T-cell (primary cell): ENCODE measurements at regions not wholly inside any gene's neighbourhood (a gene's known extent, or its start where the extent isn't known, plus 50 kb on each side); places are given as distances from the start of the nearest gene placed in this dataset.

Experiments
- ATAC-seq, 4 experiments: fragments of 200-7000 bp in 3 of 4; fragments of 150-1000 bp in 1 of 4; cut with Tn5 transposase; replicated peaks in 1 of 4; 1 replicate in 3 of 4; 2 replicates in 1 of 4; pipeline ENCODE4 v1.10.0; 2021; ENCODE audit warnings: moderate library complexity in 3 of 4, mild to moderate bottlenecking in 2 of 4, moderate number of reproducible peaks in 1 of 4
- CTCF ChIA-PET, 2 donors: fragments of 300-600 bp; sonication (Branson Sonifier 250); formaldehyde crosslinking; loops; one replicate each; lab custom pipeline; 2022; ENCODE audit warnings: antibody characterized with exemption in 2 of 2; lab: Charles Lee
- POLR2A ChIA-PET, 2 donors: fragments of 300-600 bp; sonication (Branson Sonifier 250); formaldehyde crosslinking; loops; one replicate each; lab custom pipeline; 2022; ENCODE audit warnings: antibody characterized with exemption in 2 of 2; lab: Charles Lee
- DNase-seq, 35 experiments: peaks; one replicate each; pipeline versions ENCODE4 v3.0.0 to v3.0.0-alpha.2; 2013 to 2023
- H3K27ac ChIP-seq: one replicate; pipeline ENCODE4 v1.5.1; 2013; ENCODE audit warnings: low read length
- H3K27me3 ChIP-seq, 2 experiments: replicated peaks in 1 of 2; 1 replicate in 1 of 2; 2 replicates in 1 of 2; pipeline versions ENCODE4 v1.6.1 to v1.7.0; 2013; ENCODE audit warnings: low read length in 1 of 2, mixed read lengths in 1 of 2; ENCODE audit not compliant: control insufficient read depth in 2 of 2, insufficient read depth in 2 of 2; ENCODE audit errors: extremely low read depth in 1 of 2
- H3K36me3 ChIP-seq, 2 donors: 1 replicate in 1 of 2; 2 replicates in 1 of 2; pipeline versions ENCODE4 v1.6.1 to v1.7.0; 2013; ENCODE audit warnings: low read length in 1 of 2; ENCODE audit not compliant: control insufficient read depth in 2 of 2, insufficient read depth in 1 of 2; ENCODE audit errors: extremely low read depth in 1 of 2
- H3K4me1 ChIP-seq, 2 experiments: 1 replicate in 1 of 2; 2 replicates in 1 of 2; pipeline versions ENCODE4 v1.6.1 to v1.7.0; 2013; ENCODE audit warnings: low read length in 2 of 2, mixed read lengths in 1 of 2; ENCODE audit not compliant: insufficient read depth in 2 of 2, control insufficient read depth in 1 of 2; ENCODE audit errors: extremely low read depth in 1 of 2
- H3K4me3 ChIP-seq, 2 donors: 1 replicate in 1 of 2; 2 replicates in 1 of 2; pipeline versions ENCODE4 v1.5.1 to v1.7.0; 2013; ENCODE audit warnings: mild to moderate bottlenecking in 2 of 2, low read length in 1 of 2, moderate library complexity in 1 of 2; ENCODE audit not compliant: control insufficient read depth in 1 of 2; ENCODE audit errors: extremely low read depth in 1 of 2
- H3K9me3 ChIP-seq: 2 replicates; pipeline ENCODE4 v1.7.0; 2013
- H3K27ac Mint-ChIP-seq, 2 donors: one replicate each; pipeline ENCODE4 v1.8.0; 2020 to 2021; ENCODE audit warnings: mild to moderate bottlenecking in 2 of 2, mixed read lengths in 2 of 2
- H3K27me3 Mint-ChIP-seq, 2 donors: one replicate each; pipeline ENCODE4 v1.8.0; 2021 to 2022; ENCODE audit warnings: mixed read lengths in 2 of 2
- H3K36me3 Mint-ChIP-seq: one replicate; pipeline ENCODE4 v1.8.0; 2021; ENCODE audit warnings: mixed read lengths
- H3K4me1 Mint-ChIP-seq, 3 donors: one replicate each; pipeline ENCODE4 v1.8.0; 2020 to 2022; ENCODE audit warnings: mixed read lengths in 3 of 3, mild to moderate bottlenecking in 1 of 3
- H3K4me3 Mint-ChIP-seq, 3 donors: one replicate each; pipeline ENCODE4 v1.8.0; 2020 to 2022; ENCODE audit warnings: mild to moderate bottlenecking in 3 of 3, mixed read lengths in 3 of 3, moderate library complexity in 3 of 3
- H3K9me3 Mint-ChIP-seq, 3 donors: one replicate each; pipeline ENCODE4 v1.8.0; 2020 to 2022; ENCODE audit warnings: mixed read lengths in 3 of 3
- WGBS: methylation state at CpG from one replicate; pipeline ENCODE4 v1.1.5; 2013; ENCODE audit warnings: missing lambda C conversion rate; ENCODE audit not compliant: insufficient coverage; 5-methylcytosine and 5-hydroxymethylcytosine counted together

GRCh38 chr2:198597648-198598047 is 793.3 kb downstream of the PLCL1 start:
- 53% methylated on average over 2 of the region's 5 CpGs for WGBS
- CTCF ChIA-PET = no interaction called here
- Mint-ChIP-seq H3K4me1 (no peaks in the 10 kb centered on the region), H3K27ac (no peak overlapping the region), H3K27me3 (no peaks in the 10 kb centered on the region), H3K36me3 (no peaks in the 10 kb centered on the region), H3K4me3 (no peak overlapping the region), H3K9me3 (peaks cover 0 to 4% (median 0%) of the 10 kb centered on the region in 3 donors)
- no peak overlapping the region for H3K27ac ChIP-seq
- ATAC-seq (no peak), DNase-seq (no peak)
- POLR2A ChIA-PET = no interaction called here
- H3K9me3 ChIP-seq = no peaks in the 10 kb centered on the region
- no peaks in the 10 kb centered on the region for H3K4me1 ChIP-seq
- H3K27me3 ChIP-seq = no peaks in the 10 kb centered on the region
- H3K4me3 ChIP-seq = no peak overlapping the region
- no peaks in the 10 kb centered on the region for H3K36me3 ChIP-seq

GRCh38 chr2:198596985-198597384 is 792.6 kb downstream of the PLCL1 start:
- Mint-ChIP-seq H3K27me3 (no peaks in the 10 kb centered on the region), H3K36me3 (no peaks in the 10 kb centered on the region), H3K27ac (no peak overlapping the region), H3K4me1 (no peaks in the 10 kb centered on the region), H3K9me3 (peaks cover 0 to under 1% (median 0%) of the 10 kb centered on the region in 3 donors), H3K4me3 (no peak overlapping the region)
- Histone ChIP-seq H3K4me1 (no peaks in the 10 kb centered on the region), H3K4me3 (no peak overlapping the region), H3K27ac (no peak overlapping the region), H3K9me3 (no peaks in the 10 kb centered on the region), H3K36me3 (no peaks in the 10 kb centered on the region), H3K27me3 (no peaks in the 10 kb centered on the region)
- ATAC-seq = no peak
- no peak for DNase-seq
- CTCF ChIA-PET = no interaction called here
- POLR2A ChIA-PET = no interaction called here

- POLR2A ChIA-PET = interaction anchor here in 1 of 2 donors (0.6 kb wide), 1 partner anchor 719 kb away, joined by 3 read pairs; no protein-coding TSS in a partner anchor
- no peak overlapping the region for H3K4me3 Mint-ChIP-seq
- DNase-seq (no peak), ATAC-seq (no peak)
- H3K36me3 Mint-ChIP-seq = no peaks in the 10 kb centered on the region
- CTCF ChIA-PET = no interaction called here
- no peaks in the 10 kb centered on the region for H3K4me1 Mint-ChIP-seq
- H3K9me3 Mint-ChIP-seq = no peaks in the 10 kb centered on the region
- H3K36me3 ChIP-seq = no peaks in the 10 kb centered on the region
- no peaks in the 10 kb centered on the region for H3K27me3 ChIP-seq
- H3K9me3 ChIP-seq = no peaks in the 10 kb centered on the region
- H3K27ac ChIP-seq = no peak overlapping the region
- H3K27me3 Mint-ChIP-seq = no peaks in the 10 kb centered on the region
- no peak overlapping the region for H3K4me3 ChIP-seq
- no peak overlapping the region for H3K27ac Mint-ChIP-seq
- H3K4me1 ChIP-seq = no peaks in the 10 kb centered on the region
These were observed 791.3 kb downstream of the PLCL1 start for GRCh38 chr2:198595721-198596120.

- ChIA-PET POLR2A (no interaction called here), CTCF (no interaction called here)
- H3K4me1 Mint-ChIP-seq = no peaks in the 10 kb centered on the region
- H3K36me3 ChIP-seq = no peaks in the 10 kb centered on the region
- H3K4me3 Mint-ChIP-seq = no peak overlapping the region
- no peak for DNase-seq
- no peaks in the 10 kb centered on the region for H3K27me3 Mint-ChIP-seq
- no peak overlapping the region for H3K27ac ChIP-seq
- no CpG with 5 or more reads among the region's 3 CpGs for WGBS
- no peaks in the 10 kb centered on the region for H3K9me3 Mint-ChIP-seq
- no peaks in the 10 kb centered on the region for H3K4me1 ChIP-seq
- H3K36me3 Mint-ChIP-seq = no peaks in the 10 kb centered on the region
- H3K27ac Mint-ChIP-seq = no peak overlapping the region
- H3K9me3 ChIP-seq = no peaks in the 10 kb centered on the region
- H3K27me3 ChIP-seq = no peaks in the 10 kb centered on the region
- H3K4me3 ChIP-seq = no peak overlapping the region
- ATAC-seq = no peak
These were observed 787.2 kb downstream of the PLCL1 start for GRCh38 chr2:198591586-198591985.

- Mint-ChIP-seq H3K4me3 (no peak overlapping the region), H3K27me3 (no peaks in the 10 kb centered on the region), H3K36me3 (no peaks in the 10 kb centered on the region), H3K27ac (no peak overlapping the region), H3K4me1 (no peaks in the 10 kb centered on the region), H3K9me3 (no peaks in the 10 kb centered on the region)
- Histone ChIP-seq H3K36me3 (no peaks in the 10 kb centered on the region), H3K27ac (no peak overlapping the region), H3K4me3 (no peak overlapping the region), H3K27me3 (no peaks in the 10 kb centered on the region), H3K4me1 (no peaks in the 10 kb centered on the region), H3K9me3 (no peaks in the 10 kb centered on the region)
- WGBS = 75% methylated on average over 2 of the region's 7 CpGs
- POLR2A ChIA-PET = no interaction called here
- ATAC-seq (no peak), DNase-seq (no peak)
- CTCF ChIA-PET = no interaction called here
These were observed 783.3 kb downstream of the PLCL1 start for GRCh38 chr2:198587741-198588140.

- Mint-ChIP-seq H3K27ac (no peak overlapping the region), H3K27me3 (no peaks in the 10 kb centered on the region), H3K4me3 (no peak overlapping the region), H3K36me3 (no peaks in the 10 kb centered on the region), H3K9me3 (no peaks in the 10 kb centered on the region), H3K4me1 (no peaks in the 10 kb centered on the region)
- H3K27me3 ChIP-seq = no peaks in the 10 kb centered on the region
- H3K27ac ChIP-seq = no peak overlapping the region
- no peaks in the 10 kb centered on the region for H3K36me3 ChIP-seq
- H3K4me1 ChIP-seq = no peaks in the 10 kb centered on the region
- ATAC-seq (no peak), DNase-seq (no peak)
- 80% methylated on average over 1 of the region's 7 CpGs for WGBS
- H3K9me3 ChIP-seq = no peaks in the 10 kb centered on the region
- H3K4me3 ChIP-seq = no peak overlapping the region
- ChIA-PET CTCF (no interaction called here), POLR2A (no interaction called here)
These were observed 782.8 kb downstream of the PLCL1 start for GRCh38 chr2:198587240-198587639.

- no peak overlapping the region for H3K4me3 ChIP-seq
- ChIA-PET CTCF (no interaction called here), POLR2A (no interaction called here)
- no peaks in the 10 kb centered on the region for H3K36me3 Mint-ChIP-seq
- H3K9me3 ChIP-seq = no peaks in the 10 kb centered on the region
- H3K4me1 Mint-ChIP-seq = peaks cover 0 to 2% (median 0%) of the 10 kb centered on the region in 3 donors
- no peak for ATAC-seq
- no peaks in the 10 kb centered on the region for H3K9me3 Mint-ChIP-seq
- H3K4me1 ChIP-seq = no peaks in the 10 kb centered on the region
- no peak overlapping the region for H3K27ac Mint-ChIP-seq
- no peak for DNase-seq
- H3K27me3 Mint-ChIP-seq = peaks cover 0 to 3% of the 10 kb centered on the region in 2 donors
- no CpG with 5 or more reads among the region's 4 CpGs for WGBS
- no peak overlapping the region for H3K27ac ChIP-seq
- H3K36me3 ChIP-seq = no peaks in the 10 kb centered on the region
- H3K4me3 Mint-ChIP-seq = no peak overlapping the region
- no peaks in the 10 kb centered on the region for H3K27me3 ChIP-seq
These were observed 767.0 kb downstream of the PLCL1 start for GRCh38 chr2:198571393-198571792.
